ENCODE measurements at regions not wholly inside any gene's neighbourhood (a gene's known extent, or its start where the extent isn't known, plus 50 kb on each side); places are given as distances from the start of the nearest gene placed in this dataset.

DNA sequence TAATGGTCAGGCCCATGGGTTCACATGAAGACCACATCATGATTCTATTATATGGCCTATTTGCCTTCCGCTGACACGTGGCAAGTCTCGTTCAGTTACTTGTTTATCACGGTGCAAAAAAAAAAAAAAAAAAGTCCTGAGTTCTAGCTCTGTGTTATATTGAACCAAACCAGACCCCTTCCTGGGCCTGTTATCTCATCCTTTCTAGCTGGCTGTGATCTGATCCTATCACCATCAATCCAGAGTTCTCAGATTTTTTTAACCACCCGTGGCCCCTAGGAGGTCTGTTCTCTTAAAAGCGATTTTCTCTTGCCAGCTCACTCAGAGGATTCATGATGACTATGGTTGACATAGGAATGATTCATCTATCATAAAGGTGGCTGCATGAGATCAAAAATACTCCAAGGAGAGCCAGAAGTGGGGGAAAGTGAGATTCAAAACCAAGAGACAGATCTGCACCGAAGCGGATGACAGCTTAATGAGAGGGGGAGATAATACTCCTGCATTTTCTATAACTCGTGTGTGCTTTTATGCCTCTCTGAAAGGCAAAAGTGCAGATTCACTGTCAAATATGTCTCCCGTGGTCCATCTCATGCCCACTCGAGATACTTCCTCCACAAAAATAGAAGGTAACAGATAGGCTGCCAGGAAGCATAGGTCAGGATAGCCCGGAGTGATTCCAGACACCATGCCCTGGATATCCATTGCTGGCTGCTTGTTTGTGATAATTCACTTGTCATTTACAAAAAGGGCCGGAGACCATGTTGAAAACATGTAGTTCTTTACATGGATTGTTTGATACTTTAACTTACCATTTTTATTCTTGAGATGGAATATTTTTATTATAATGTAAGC lies 505.7 kb upstream of the KLHL29 start:
- no peak for TF ChIP-seq SIN3A (IDR thresholded peaks at IDR 0.05; ENCODE audit: borderline replicate concordance, insufficient read depth, low read length)
- TF ChIP-seq FOXP2 (optimal IDR thresholded peaks at IDR 0.05; ENCODE audit: borderline replicate concordance, extremely low read depth, extremely low read length, insufficient read depth) = no peak
- TF ChIP-seq, protein P1, sequence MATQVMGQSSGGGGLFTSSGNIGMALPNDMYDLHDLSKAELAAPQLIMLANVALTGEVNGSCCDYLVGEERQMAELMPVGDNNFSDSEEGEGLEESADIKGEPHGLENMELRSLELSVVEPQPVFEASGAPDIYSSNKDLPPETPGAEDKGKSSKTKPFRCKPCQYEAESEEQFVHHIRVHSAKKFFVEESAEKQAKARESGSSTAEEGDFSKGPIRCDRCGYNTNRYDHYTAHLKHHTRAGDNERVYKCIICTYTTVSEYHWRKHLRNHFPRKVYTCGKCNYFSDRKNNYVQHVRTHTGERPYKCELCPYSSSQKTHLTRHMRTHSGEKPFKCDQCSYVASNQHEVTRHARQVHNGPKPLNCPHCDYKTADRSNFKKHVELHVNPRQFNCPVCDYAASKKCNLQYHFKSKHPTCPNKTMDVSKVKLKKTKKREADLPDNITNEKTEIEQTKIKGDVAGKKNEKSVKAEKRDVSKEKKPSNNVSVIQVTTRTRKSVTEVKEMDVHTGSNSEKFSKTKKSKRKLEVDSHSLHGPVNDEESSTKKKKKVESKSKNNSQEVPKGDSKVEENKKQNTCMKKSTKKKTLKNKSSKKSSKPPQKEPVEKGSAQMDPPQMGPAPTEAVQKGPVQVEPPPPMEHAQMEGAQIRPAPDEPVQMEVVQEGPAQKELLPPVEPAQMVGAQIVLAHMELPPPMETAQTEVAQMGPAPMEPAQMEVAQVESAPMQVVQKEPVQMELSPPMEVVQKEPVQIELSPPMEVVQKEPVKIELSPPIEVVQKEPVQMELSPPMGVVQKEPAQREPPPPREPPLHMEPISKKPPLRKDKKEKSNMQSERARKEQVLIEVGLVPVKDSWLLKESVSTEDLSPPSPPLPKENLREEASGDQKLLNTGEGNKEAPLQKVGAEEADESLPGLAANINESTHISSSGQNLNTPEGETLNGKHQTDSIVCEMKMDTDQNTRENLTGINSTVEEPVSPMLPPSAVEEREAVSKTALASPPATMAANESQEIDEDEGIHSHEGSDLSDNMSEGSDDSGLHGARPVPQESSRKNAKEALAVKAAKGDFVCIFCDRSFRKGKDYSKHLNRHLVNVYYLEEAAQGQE (IDR thresholded peaks at IDR 0.05; ENCODE audit: insufficient read depth in 1 of 2, low read depth in 2 of 2, low read length in 2 of 2) = no peak
- no peak for TF ChIP-seq TAF1 (IDR thresholded peaks at IDR 0.05; ENCODE audit: borderline replicate concordance, insufficient read depth, low read length)
- no peak for TF ChIP-seq POLR2AphosphoS5 (IDR thresholded peaks at IDR 0.05; ENCODE audit: low read depth, low read length)

- TF ChIP-seq POLR2AphosphoS5 (IDR thresholded peaks at IDR 0.05; ENCODE audit: low read depth, low read length) (no peak), TAF1 (IDR thresholded peaks at IDR 0.05; ENCODE audit: borderline replicate concordance, insufficient read depth, low read length) (no peak), FOXP2 (optimal IDR thresholded peaks at IDR 0.05; ENCODE audit: borderline replicate concordance, extremely low read depth, extremely low read length, insufficient read depth) (no peak), SIN3A (IDR thresholded peaks at IDR 0.05; ENCODE audit: borderline replicate concordance, insufficient read depth, low read length) (no peak)
- TF ChIP-seq, protein P1 (IDR thresholded peaks at IDR 0.05; ENCODE audit: insufficient read depth in 1 of 2, low read depth in 2 of 2, low read length in 2 of 2) = no peak
These were observed 504.8 kb upstream of the KLHL29 start for GRCh38 chr2:22880161-22880560.

DNA sequence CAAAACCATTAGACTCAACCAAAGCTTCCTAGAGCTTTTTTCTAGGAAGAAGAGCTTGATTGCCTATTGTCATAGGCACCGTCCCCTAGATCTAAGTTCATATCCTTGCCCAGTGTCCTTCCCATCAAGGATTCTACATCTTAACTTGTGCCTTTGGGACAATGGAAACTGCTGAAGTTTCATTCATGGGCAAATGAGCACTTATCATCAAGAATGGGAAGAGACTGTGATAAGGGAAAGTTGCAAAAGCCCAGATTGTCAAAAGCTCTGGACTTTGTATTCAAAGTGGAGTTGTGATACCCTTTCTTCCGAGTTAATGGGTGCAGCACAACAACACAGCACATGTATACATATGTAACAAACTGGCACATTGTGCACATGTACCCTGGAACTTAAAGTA lies 503.0 kb upstream of the KLHL29 start:
- no peak for TF ChIP-seq SIN3A (IDR thresholded peaks at IDR 0.05; ENCODE audit: borderline replicate concordance, insufficient read depth, low read length)
- no peak for TF ChIP-seq POLR2AphosphoS5 (IDR thresholded peaks at IDR 0.05; ENCODE audit: low read depth, low read length)
- no peak for TF ChIP-seq TAF1 (IDR thresholded peaks at IDR 0.05; ENCODE audit: borderline replicate concordance, insufficient read depth, low read length)
- TF ChIP-seq, protein P1 (IDR thresholded peaks at IDR 0.05; ENCODE audit: insufficient read depth in 1 of 2, low read depth in 2 of 2, low read length in 2 of 2) = no peak
- no peak for TF ChIP-seq FOXP2 (optimal IDR thresholded peaks at IDR 0.05; ENCODE audit: borderline replicate concordance, extremely low read depth, extremely low read length, insufficient read depth)

- TF ChIP-seq TAF1 (IDR thresholded peaks at IDR 0.05; ENCODE audit: borderline replicate concordance, insufficient read depth, low read length) (no peak), SIN3A (IDR thresholded peaks at IDR 0.05; ENCODE audit: borderline replicate concordance, insufficient read depth, low read length) (no peak), FOXP2 (optimal IDR thresholded peaks at IDR 0.05; ENCODE audit: borderline replicate concordance, extremely low read depth, extremely low read length, insufficient read depth) (no peak), POLR2AphosphoS5 (IDR thresholded peaks at IDR 0.05; ENCODE audit: low read depth, low read length) (no peak)
- TF ChIP-seq, protein P1 (IDR thresholded peaks at IDR 0.05; ENCODE audit: insufficient read depth in 1 of 2, low read depth in 2 of 2, low read length in 2 of 2) = no peak
These were observed 502.3 kb upstream of the KLHL29 start for GRCh38 chr2:22882643-22883042.

Measured in PFSK-1 (cell line).